HEK293 (cell line): ENCODE measurements at regions not wholly inside any gene's neighbourhood (a gene's known extent, or its start where the extent isn't known, plus 50 kb on each side); places are given as distances from the start of the nearest gene placed in this dataset.

ENCODE experiments used
- CTCF ChIA-PET: fragments of 350-600 bp; formaldehyde crosslinking; extraction: SDS; loops from one replicate; lab custom pipeline; 2021; ENCODE audit warnings: antibody characterized with exemption; lab: Yijun Ruan, JAX
- POLR2A ChIA-PET: fragments of 300-600 bp; formaldehyde crosslinking; extraction: SDS; loops from one replicate; lab custom pipeline; 2020; ENCODE audit warnings: antibody characterized with exemption, inconsistent platforms; lab: Yijun Ruan, JAX
- H3K27ac ChIP-seq: fragments of 200-500 bp; sonication (Bioruptor generic); 2 replicates; pipeline ENCODE4 v1.5.1; 2014; ENCODE audit warnings: low read depth, low read length, control low read depth, inconsistent platforms; ENCODE audit errors: extremely low read depth
- H3K36me3 ChIP-seq, 2 experiments: fragments of 200-500 bp in 1 of 2; sonication (Bioruptor generic) in 1 of 2; 1 replicate in 1 of 2; 2 replicates in 1 of 2; pipeline ENCODE4 v1.5.1; 2014 to 2017; ENCODE audit warnings: inconsistent platforms in 2 of 2, low read length in 2 of 2; ENCODE audit not compliant: control insufficient read depth in 2 of 2, insufficient read depth in 1 of 2
- H3K4me1 ChIP-seq: fragments of 200-500 bp; sonication (Bioruptor generic); 2 replicates; pipeline ENCODE4 v1.5.1; 2014; ENCODE audit warnings: mild to moderate bottlenecking, low read length, inconsistent platforms; ENCODE audit not compliant: control insufficient read depth, insufficient read depth
- H3K4me3 ChIP-seq: 2 replicates; pipeline ENCODE4 v1.5.1; 2011; ENCODE audit warnings: low read depth, mild to moderate bottlenecking, control low read depth, low read length, moderate library complexity
- H3K9me3 ChIP-seq: fragments of 200-500 bp; sonication (Bioruptor generic); 2 replicates; pipeline ENCODE4 v1.5.1; 2014; ENCODE audit warnings: low read depth, low read length, inconsistent platforms; ENCODE audit not compliant: control insufficient read depth, insufficient read depth
- BCL11B ChIP-seq: fragments of 450-650 bp; formaldehyde crosslinking; IDR thresholded peaks from 2 replicates; pipeline ENCODE4 v1.5.1; 2016; ENCODE audit warnings: low read depth, missing biosample characterization, missing genetic modification characterization
- FEZF1 ChIP-seq: fragments of 450-650 bp; formaldehyde crosslinking; IDR thresholded peaks from 2 replicates; pipeline ENCODE4 v1.5.1; 2016; ENCODE audit warnings: missing biosample characterization, missing genetic modification characterization
- KLF9 ChIP-seq: fragments of 450-650 bp; formaldehyde crosslinking; IDR thresholded peaks from 2 replicates; pipeline ENCODE4 v1.5.1; 2016; ENCODE audit warnings: missing biosample characterization, missing genetic modification characterization, low read depth
- REST ChIP-seq: fragments of 450-650 bp; formaldehyde crosslinking; IDR thresholded peaks from 2 replicates; pipeline ENCODE4 v1.5.1; 2016; ENCODE audit warnings: missing biosample characterization, missing genetic modification characterization
- SETDB1 ChIP-seq: IDR thresholded peaks from one replicate; pipeline ENCODE4 v1.6.1; 2017; ENCODE audit warnings: mild to moderate bottlenecking, low read length, moderate library complexity, mixed read lengths; ENCODE audit not compliant: insufficient read length
- ZBTB1 ChIP-seq: fragments of 450-650 bp; formaldehyde crosslinking; IDR thresholded peaks from 2 replicates; pipeline ENCODE4 v1.5.1; 2016; ENCODE audit warnings: missing biosample characterization, missing genetic modification characterization
- ZBTB21 ChIP-seq: fragments of 450-650 bp; formaldehyde crosslinking; IDR thresholded peaks from 2 replicates; pipeline ENCODE4 v1.5.1; 2017; ENCODE audit warnings: missing biosample characterization, missing genetic modification characterization
- ZBTB44 ChIP-seq: fragments of 450-650 bp; IDR thresholded peaks from 2 replicates; pipeline ENCODE4 v1.5.1; 2018; ENCODE audit warnings: missing biosample characterization, mild to moderate bottlenecking, missing genetic modification characterization
- ZFP37 ChIP-seq: fragments of 450-650 bp; formaldehyde crosslinking; IDR thresholded peaks from 2 replicates; pipeline ENCODE4 v1.5.1; 2016; ENCODE audit warnings: missing biosample characterization, missing genetic modification characterization
- ZNF175 ChIP-seq: fragments of 450-650 bp; formaldehyde crosslinking; IDR thresholded peaks from 2 replicates; pipeline ENCODE4 v1.5.1; 2016; ENCODE audit warnings: missing biosample characterization, missing genetic modification characterization
- ZNF223 ChIP-seq: fragments of 450-650 bp; formaldehyde crosslinking; IDR thresholded peaks from 2 replicates; pipeline ENCODE4 v1.5.1; 2016; ENCODE audit warnings: missing biosample characterization, missing genetic modification characterization
- ZNF391 ChIP-seq: fragments of 450-650 bp; formaldehyde crosslinking; IDR thresholded peaks from 2 replicates; pipeline ENCODE4 v1.5.1; 2016; ENCODE audit warnings: low read depth, missing biosample characterization, missing genetic modification characterization, borderline replicate concordance
- ZNF416 ChIP-seq: fragments of 450-650 bp; formaldehyde crosslinking; IDR thresholded peaks from 2 replicates; pipeline ENCODE4 v1.5.1; 2016; ENCODE audit warnings: missing biosample characterization, missing genetic modification characterization
- ZNF423 ChIP-seq: fragments of 450-650 bp; formaldehyde crosslinking; IDR thresholded peaks from 2 replicates; pipeline ENCODE4 v1.5.1; 2016; ENCODE audit warnings: missing biosample characterization, missing genetic modification characterization
- ZNF629 ChIP-seq: fragments of 450-650 bp; formaldehyde crosslinking; IDR thresholded peaks from 2 replicates; pipeline ENCODE4 v1.5.1; 2017; ENCODE audit warnings: missing biosample characterization, missing genetic modification characterization
- ZNF658 ChIP-seq: fragments of 450-650 bp; formaldehyde crosslinking; IDR thresholded peaks from 2 replicates; pipeline ENCODE4; 2016; ENCODE audit warnings: missing biosample characterization, missing genetic modification characterization
- ZNF830 ChIP-seq: fragments of 450-650 bp; IDR thresholded peaks from 2 replicates; pipeline ENCODE4 v1.5.0; 2018; ENCODE audit warnings: missing biosample characterization, missing genetic modification characterization, low read depth, mild to moderate bottlenecking, moderate library complexity
- ZSCAN18 ChIP-seq: fragments of 450-650 bp; formaldehyde crosslinking; IDR thresholded peaks from 2 replicates; pipeline ENCODE4 v1.5.1; 2016; ENCODE audit warnings: missing biosample characterization, missing genetic modification characterization
- TF ChIP-seq, protein P1 (sequence below): fragments of 450-650 bp; formaldehyde crosslinking; IDR thresholded peaks from 2 replicates; pipeline ENCODE4 v1.5.1; 2017; ENCODE audit warnings: missing biosample characterization, missing genetic modification characterization
- TF ChIP-seq, protein P2 (sequence below): fragments of 450-650 bp; formaldehyde crosslinking; IDR thresholded peaks from 2 replicates; pipeline ENCODE4 v1.5.1; 2016; ENCODE audit warnings: missing biosample characterization, missing genetic modification characterization

- POLR2A ChIA-PET, result no interaction called here
- H3K27ac ChIP-seq, result no peak overlapping the region
- H3K4me3 ChIP-seq, result no peak overlapping the region
These were observed 578.2 kb downstream of the ANKRD7 start for GRCh38 chr7:118802726-118803125.

More at GRCh38 chr7:118802726-118803125, 578.2 kb downstream of the ANKRD7 start:
- H3K9me3 ChIP-seq, result no peaks in the 10 kb centered on the region
- TF ChIP-seq REST (tag by site-specific recombination) (no peak), SETDB1 (no peak), ZNF175 (tag by site-specific recombination) (no peak), ZNF223 (tag by site-specific recombination) (no peak), BCL11B (tag by site-specific recombination) (no peak), ZNF423 (no peak), ZNF391 (no peak), ZNF658 (tag by site-specific recombination) (no peak), ZFP37 (tag by site-specific recombination) (no peak), ZSCAN18 (tag by site-specific recombination) (no peak), ZBTB21 (tag by site-specific recombination) (no peak), ZBTB1 (tag by site-specific recombination) (no peak), ZBTB44 (tag by site-specific recombination) (no peak), ZNF629 (no peak), ZNF830 (tag by site-specific recombination) (no peak), ZNF416 (tag by site-specific recombination) (no peak), KLF9 (tag by site-specific recombination) (no peak), FEZF1 (tag by site-specific recombination) (no peak)
- TF ChIP-seq, protein P1, sequence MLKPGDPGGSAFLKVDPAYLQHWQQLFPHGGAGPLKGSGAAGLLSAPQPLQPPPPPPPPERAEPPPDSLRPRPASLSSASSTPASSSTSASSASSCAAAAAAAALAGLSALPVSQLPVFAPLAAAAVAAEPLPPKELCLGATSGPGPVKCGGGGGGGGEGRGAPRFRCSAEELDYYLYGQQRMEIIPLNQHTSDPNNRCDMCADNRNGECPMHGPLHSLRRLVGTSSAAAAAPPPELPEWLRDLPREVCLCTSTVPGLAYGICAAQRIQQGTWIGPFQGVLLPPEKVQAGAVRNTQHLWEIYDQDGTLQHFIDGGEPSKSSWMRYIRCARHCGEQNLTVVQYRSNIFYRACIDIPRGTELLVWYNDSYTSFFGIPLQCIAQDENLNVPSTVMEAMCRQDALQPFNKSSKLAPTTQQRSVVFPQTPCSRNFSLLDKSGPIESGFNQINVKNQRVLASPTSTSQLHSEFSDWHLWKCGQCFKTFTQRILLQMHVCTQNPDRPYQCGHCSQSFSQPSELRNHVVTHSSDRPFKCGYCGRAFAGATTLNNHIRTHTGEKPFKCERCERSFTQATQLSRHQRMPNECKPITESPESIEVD (tag by site-specific recombination), result no peak
- TF ChIP-seq, protein P2, sequence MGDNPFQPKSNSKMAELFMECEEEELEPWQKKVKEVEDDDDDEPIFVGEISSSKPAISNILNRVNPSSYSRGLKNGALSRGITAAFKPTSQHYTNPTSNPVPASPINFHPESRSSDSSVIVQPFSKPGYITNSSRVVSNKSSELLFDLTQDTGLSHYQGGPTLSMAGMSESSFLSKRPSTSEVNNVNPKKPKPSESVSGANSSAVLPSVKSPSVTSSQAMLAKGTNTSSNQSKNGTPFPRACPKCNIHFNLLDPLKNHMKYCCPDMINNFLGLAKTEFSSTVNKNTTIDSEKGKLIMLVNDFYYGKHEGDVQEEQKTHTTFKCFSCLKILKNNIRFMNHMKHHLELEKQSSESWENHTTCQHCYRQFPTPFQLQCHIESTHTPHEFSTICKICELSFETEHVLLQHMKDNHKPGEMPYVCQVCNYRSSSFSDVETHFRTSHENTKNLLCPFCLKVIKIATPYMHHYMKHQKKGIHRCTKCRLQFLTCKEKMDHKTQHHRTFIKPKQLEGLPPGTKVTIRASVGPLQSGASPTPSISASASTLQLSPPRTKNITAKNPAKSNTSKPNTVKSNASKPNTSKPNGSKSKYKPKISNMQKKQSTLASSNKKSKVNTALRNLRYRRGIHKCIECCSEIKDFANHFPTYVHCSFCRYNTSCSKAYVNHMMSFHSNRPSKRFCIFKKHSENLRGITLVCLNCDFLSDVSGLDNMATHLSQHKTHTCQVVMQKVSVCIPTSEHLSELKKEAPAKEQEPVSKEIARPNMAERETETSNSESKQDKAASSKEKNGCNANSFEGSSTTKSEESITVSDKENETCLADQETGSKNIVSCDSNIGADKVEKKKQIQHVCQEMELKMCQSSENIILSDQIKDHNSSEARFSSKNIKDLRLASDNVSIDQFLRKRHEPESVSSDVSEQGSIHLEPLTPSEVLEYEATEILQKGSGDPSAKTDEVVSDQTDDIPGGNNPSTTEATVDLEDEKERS (tag by site-specific recombination), result no peak
- no peaks in the 10 kb centered on the region for H3K36me3 ChIP-seq
- no peaks in the 10 kb centered on the region for H3K4me1 ChIP-seq
- CTCF ChIA-PET, result no interaction called here
